Liver (tissue), 3 donors: ENCODE measurements at regions not wholly inside any gene's neighbourhood (a gene's known extent, or its start where the extent isn't known, plus 50 kb on each side); places are given as distances from the start of the nearest gene placed in this dataset.

Source experiments
- CTCF ChIP-seq: fragments of 150-350 bp; IDR thresholded peaks from 2 replicates; pipeline ENCODE4 v1.5.1; 2017; ENCODE audit warnings: improper control_type of control experiment, low read depth, low read length; ENCODE audit not compliant: missing input control
- FOXA1 ChIP-seq: IDR thresholded peaks from 2 replicates; pipeline ENCODE4 v1.6.1; 2016; ENCODE audit warnings: antibody characterized with exemption
- GABPA ChIP-seq, 2 donors: IDR thresholded peaks in 1 of 2; conservative IDR thresholded peaks in 1 of 2; 2 replicates each; pipeline ENCODE4 v1.6.1; 2016; ENCODE audit warnings: antibody characterized with exemption in 2 of 2, mild to moderate bottlenecking in 1 of 2, moderate library complexity in 1 of 2
- HNF4G ChIP-seq: IDR thresholded peaks from 2 replicates; pipeline ENCODE4 v1.6.1; 2016; ENCODE audit warnings: antibody characterized with exemption
- JUND ChIP-seq, 2 donors: IDR thresholded peaks; 2 replicates each; pipeline ENCODE4 v1.6.1; 2016; ENCODE audit warnings: antibody characterized with exemption in 2 of 2
- SP1 ChIP-seq: IDR thresholded peaks from 2 replicates; pipeline ENCODE4 v1.6.1; 2018; ENCODE audit warnings: antibody characterized with exemption, mild to moderate bottlenecking
- TAF1 ChIP-seq: conservative IDR thresholded peaks from 2 replicates; pipeline ENCODE4 v1.6.1; 2016; ENCODE audit warnings: antibody characterized with exemption, mild to moderate bottlenecking
- YY1 ChIP-seq: IDR thresholded peaks from 2 replicates; pipeline ENCODE4 v1.6.1; 2016; ENCODE audit warnings: antibody characterized with exemption, mild to moderate bottlenecking
- TF ChIP-seq, protein P1 (sequence below): IDR thresholded peaks from 2 replicates; pipeline ENCODE4 v1.6.1; 2016; ENCODE audit warnings: antibody characterized with exemption
- TF ChIP-seq, protein P2 (sequence below): IDR thresholded peaks from 2 replicates; pipeline ENCODE4 v1.6.1; 2016; ENCODE audit warnings: antibody characterized with exemption
- donor health status: healthy.
- donor health status: healthy.

- TF ChIP-seq CTCF (no peak), FOXA1 (no peak), YY1 (no peak), TAF1 (no peak), GABPA (IDR thresholded peaks at IDR 0.05 in 1 of 2, conservative IDR thresholded peaks at IDR 0.05 in 1 of 2) (no peak), HNF4G (no peak), SP1 (no peak), JUND (IDR thresholded peaks at IDR 0.05) (no peak)
- TF ChIP-seq, protein P1, sequence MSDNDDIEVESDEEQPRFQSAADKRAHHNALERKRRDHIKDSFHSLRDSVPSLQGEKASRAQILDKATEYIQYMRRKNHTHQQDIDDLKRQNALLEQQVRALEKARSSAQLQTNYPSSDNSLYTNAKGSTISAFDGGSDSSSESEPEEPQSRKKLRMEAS = no peak
- TF ChIP-seq, protein P2, sequence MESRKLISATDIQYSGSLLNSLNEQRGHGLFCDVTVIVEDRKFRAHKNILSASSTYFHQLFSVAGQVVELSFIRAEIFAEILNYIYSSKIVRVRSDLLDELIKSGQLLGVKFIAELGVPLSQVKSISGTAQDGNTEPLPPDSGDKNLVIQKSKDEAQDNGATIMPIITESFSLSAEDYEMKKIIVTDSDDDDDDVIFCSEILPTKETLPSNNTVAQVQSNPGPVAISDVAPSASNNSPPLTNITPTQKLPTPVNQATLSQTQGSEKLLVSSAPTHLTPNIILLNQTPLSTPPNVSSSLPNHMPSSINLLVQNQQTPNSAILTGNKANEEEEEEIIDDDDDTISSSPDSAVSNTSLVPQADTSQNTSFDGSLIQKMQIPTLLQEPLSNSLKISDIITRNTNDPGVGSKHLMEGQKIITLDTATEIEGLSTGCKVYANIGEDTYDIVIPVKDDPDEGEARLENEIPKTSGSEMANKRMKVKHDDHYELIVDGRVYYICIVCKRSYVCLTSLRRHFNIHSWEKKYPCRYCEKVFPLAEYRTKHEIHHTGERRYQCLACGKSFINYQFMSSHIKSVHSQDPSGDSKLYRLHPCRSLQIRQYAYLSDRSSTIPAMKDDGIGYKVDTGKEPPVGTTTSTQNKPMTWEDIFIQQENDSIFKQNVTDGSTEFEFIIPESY = no peak
These were observed 292.7 kb upstream of the STT3B start for GRCh38 chr3:31240013-31240412.
